Liver (tissue), 7 donors: ENCODE measurements at regions not wholly inside any gene's neighbourhood (a gene's known extent, or its start where the extent isn't known, plus 50 kb on each side); places are given as distances from the start of the nearest gene placed in this dataset.

ENCODE experiments used
- DNase-seq: peaks from one replicate; pipeline ENCODE4 v3.0.0-alpha.2; 2017; ENCODE audit warnings: low spot score
- H3K27ac ChIP-seq, 2 donors: one replicate each; pipeline ENCODE4 v1.7.0; 2013; ENCODE audit warnings: inconsistent platforms in 2 of 2, low read length in 2 of 2, control low read depth in 1 of 2, low read depth in 1 of 2, mild to moderate bottlenecking in 1 of 2
- H3K27me3 ChIP-seq, 4 donors: one replicate each; pipeline versions ENCODE4 v1.6.1 to v1.7.0; 2013; ENCODE audit warnings: low read length in 3 of 4, inconsistent platforms in 1 of 4, mild to moderate bottlenecking in 1 of 4, moderate library complexity in 1 of 4; ENCODE audit not compliant: control insufficient read depth in 4 of 4, insufficient read depth in 4 of 4
- H3K36me3 ChIP-seq, 4 donors: one replicate each; pipeline versions ENCODE4 v1.6.1 to v1.7.0; 2013; ENCODE audit warnings: low read length in 3 of 4, mild to moderate bottlenecking in 3 of 4, low read depth in 1 of 4, moderate library complexity in 1 of 4; ENCODE audit not compliant: control insufficient read depth in 4 of 4, insufficient read depth in 3 of 4
- H3K4me1 ChIP-seq, 4 donors: one replicate each; pipeline versions ENCODE4 v1.6.1 to v1.7.0; 2013; ENCODE audit warnings: low read length in 3 of 4, mild to moderate bottlenecking in 3 of 4, moderate library complexity in 1 of 4; ENCODE audit not compliant: control insufficient read depth in 4 of 4, insufficient read depth in 4 of 4
- H3K4me3 ChIP-seq, 3 donors: one replicate each; pipeline versions ENCODE4 v1.6.1 to v1.7.0; 2013; ENCODE audit warnings: low read length in 3 of 3, control low read depth in 1 of 3, low read depth in 1 of 3, mild to moderate bottlenecking in 1 of 3
- H3K9ac ChIP-seq, 2 donors: one replicate each; pipeline ENCODE4 v1.7.0; 2013; ENCODE audit warnings: low read length in 2 of 2, mild to moderate bottlenecking in 2 of 2, moderate library complexity in 2 of 2, control low read depth in 1 of 2, low read depth in 1 of 2
- H3K9me3 ChIP-seq, 4 donors: one replicate each; pipeline versions ENCODE4 v1.6.1 to v1.7.0; 2013; ENCODE audit warnings: low read length in 3 of 4; ENCODE audit not compliant: control insufficient read depth in 4 of 4
- EGR1 ChIP-seq, 2 donors: IDR thresholded peaks; 2 replicates each; pipeline ENCODE4 v1.6.1; 2016 to 2018; ENCODE audit warnings: antibody characterized with exemption in 2 of 2, low read depth in 2 of 2
- FOXA1 ChIP-seq: IDR thresholded peaks from 2 replicates; pipeline ENCODE4 v1.6.1; 2016; ENCODE audit warnings: antibody characterized with exemption
- FOXA2 ChIP-seq: IDR thresholded peaks from 2 replicates; pipeline ENCODE4 v1.6.1; 2016; ENCODE audit warnings: antibody characterized with exemption
- GABPA ChIP-seq, 2 donors: IDR thresholded peaks in 1 of 2; conservative IDR thresholded peaks in 1 of 2; 2 replicates each; pipeline ENCODE4 v1.6.1; 2016; ENCODE audit warnings: antibody characterized with exemption in 2 of 2, mild to moderate bottlenecking in 1 of 2, moderate library complexity in 1 of 2
- HNF4A ChIP-seq, 2 donors: conservative IDR thresholded peaks; 2 replicates each; pipeline ENCODE4 v1.6.1; 2016; ENCODE audit warnings: antibody characterized with exemption in 2 of 2, mild to moderate bottlenecking in 2 of 2
- HNF4G ChIP-seq: IDR thresholded peaks from 2 replicates; pipeline ENCODE4 v1.6.1; 2016; ENCODE audit warnings: antibody characterized with exemption
- NR2F2 ChIP-seq: IDR thresholded peaks from 2 replicates; pipeline ENCODE4 v1.6.1; 2016; ENCODE audit warnings: antibody characterized with exemption
- RAD21 ChIP-seq, 2 donors: IDR thresholded peaks; 2 replicates each; pipeline ENCODE4 v1.6.1; 2016; ENCODE audit warnings: antibody characterized with exemption in 2 of 2, mild to moderate bottlenecking in 2 of 2
- RXRA ChIP-seq, 2 donors: IDR thresholded peaks; 2 replicates each; pipeline ENCODE4 v1.6.1; 2017 to 2018; ENCODE audit warnings: antibody characterized with exemption in 2 of 2, mild to moderate bottlenecking in 1 of 2
- SP1 ChIP-seq: IDR thresholded peaks from 2 replicates; pipeline ENCODE4 v1.6.1; 2018; ENCODE audit warnings: antibody characterized with exemption, mild to moderate bottlenecking
- YY1 ChIP-seq: IDR thresholded peaks from 2 replicates; pipeline ENCODE4 v1.6.1; 2016; ENCODE audit warnings: antibody characterized with exemption, mild to moderate bottlenecking
- WGBS: extraction: QIAGEN DNeasy Blood & Tissue Kit; methylation state at CpG from one replicate; pipeline ENCODE4 v1.1.7; 2013; 5-methylcytosine and 5-hydroxymethylcytosine counted together
- TF ChIP-seq, protein P1 (sequence below): IDR thresholded peaks from 2 replicates; pipeline ENCODE4 v1.6.1; 2016; ENCODE audit warnings: antibody characterized with exemption, mild to moderate bottlenecking
- TF ChIP-seq, protein P2 (sequence below): IDR thresholded peaks from 2 replicates; pipeline ENCODE4 v1.6.1; 2016; ENCODE audit warnings: antibody characterized with exemption
- TF ChIP-seq, protein P3 (sequence below): IDR thresholded peaks from 2 replicates; pipeline ENCODE4 v1.6.1; 2016; ENCODE audit warnings: antibody characterized with exemption
- TF ChIP-seq, protein P4 (sequence below): IDR thresholded peaks from 2 replicates; pipeline ENCODE4 v1.6.1; 2016; ENCODE audit warnings: antibody characterized with exemption
- donor health status: healthy.
- donor health status: healthy.
- donor health status: healthy.
- donor health status: healthy.

DNA sequence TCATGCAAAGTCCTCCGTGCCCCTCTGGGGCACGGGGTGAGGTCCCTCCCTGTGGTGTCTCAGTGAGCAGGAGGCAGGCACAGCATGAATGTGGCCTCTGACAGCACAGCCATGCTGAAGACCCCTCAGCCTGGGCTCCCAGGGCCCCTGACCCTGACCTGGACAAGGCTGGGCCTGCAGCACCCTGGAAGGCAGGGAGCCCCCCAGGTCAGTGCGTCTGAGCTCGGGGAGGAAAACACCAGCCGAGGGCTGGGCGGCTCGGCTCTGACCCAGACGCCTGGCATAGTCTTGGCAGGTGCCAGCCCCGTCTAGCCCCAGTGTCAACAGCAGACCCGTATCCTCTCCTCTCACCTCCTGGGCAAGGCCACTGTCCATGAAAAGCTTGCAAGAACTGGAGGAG is 1276.6 kb downstream of the BRD1 start:
- DNase-seq: no peak

DNA sequence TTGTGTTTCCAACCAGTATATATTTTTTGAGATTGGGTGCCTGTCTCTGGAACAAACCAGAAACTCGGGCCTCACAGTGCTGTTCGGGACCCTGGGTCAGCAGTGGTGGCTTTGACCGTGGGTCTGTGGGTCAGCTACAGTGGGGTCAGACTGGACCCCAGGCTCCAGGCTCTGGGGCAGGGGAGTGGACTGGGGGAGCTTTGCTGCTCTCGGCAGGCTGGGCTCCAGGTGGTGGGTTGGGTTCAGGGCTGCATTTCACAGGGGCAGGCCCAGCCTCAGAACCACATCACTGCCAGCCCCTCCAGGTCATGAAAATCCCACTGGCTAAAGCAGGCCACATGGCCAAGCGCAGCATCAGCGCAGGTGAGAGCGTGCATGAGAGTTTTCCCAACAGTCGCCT is 1279.3 kb downstream of the BRD1 start:
- H3K9ac ChIP-seq: no peak overlapping the region
- H3K27me3 ChIP-seq: peaks cover 0 to 2% (median 0%) of the 10 kb centered on the region in 4 donors
- WGBS: 84% methylated on average over 8 of the region's 8 CpGs
- DNase-seq: no peak
- H3K4me1 ChIP-seq: no peaks in the 10 kb centered on the region
- TF ChIP-seq RXRA (IDR thresholded peaks at IDR 0.05): no peak
- TF ChIP-seq, protein P1, sequence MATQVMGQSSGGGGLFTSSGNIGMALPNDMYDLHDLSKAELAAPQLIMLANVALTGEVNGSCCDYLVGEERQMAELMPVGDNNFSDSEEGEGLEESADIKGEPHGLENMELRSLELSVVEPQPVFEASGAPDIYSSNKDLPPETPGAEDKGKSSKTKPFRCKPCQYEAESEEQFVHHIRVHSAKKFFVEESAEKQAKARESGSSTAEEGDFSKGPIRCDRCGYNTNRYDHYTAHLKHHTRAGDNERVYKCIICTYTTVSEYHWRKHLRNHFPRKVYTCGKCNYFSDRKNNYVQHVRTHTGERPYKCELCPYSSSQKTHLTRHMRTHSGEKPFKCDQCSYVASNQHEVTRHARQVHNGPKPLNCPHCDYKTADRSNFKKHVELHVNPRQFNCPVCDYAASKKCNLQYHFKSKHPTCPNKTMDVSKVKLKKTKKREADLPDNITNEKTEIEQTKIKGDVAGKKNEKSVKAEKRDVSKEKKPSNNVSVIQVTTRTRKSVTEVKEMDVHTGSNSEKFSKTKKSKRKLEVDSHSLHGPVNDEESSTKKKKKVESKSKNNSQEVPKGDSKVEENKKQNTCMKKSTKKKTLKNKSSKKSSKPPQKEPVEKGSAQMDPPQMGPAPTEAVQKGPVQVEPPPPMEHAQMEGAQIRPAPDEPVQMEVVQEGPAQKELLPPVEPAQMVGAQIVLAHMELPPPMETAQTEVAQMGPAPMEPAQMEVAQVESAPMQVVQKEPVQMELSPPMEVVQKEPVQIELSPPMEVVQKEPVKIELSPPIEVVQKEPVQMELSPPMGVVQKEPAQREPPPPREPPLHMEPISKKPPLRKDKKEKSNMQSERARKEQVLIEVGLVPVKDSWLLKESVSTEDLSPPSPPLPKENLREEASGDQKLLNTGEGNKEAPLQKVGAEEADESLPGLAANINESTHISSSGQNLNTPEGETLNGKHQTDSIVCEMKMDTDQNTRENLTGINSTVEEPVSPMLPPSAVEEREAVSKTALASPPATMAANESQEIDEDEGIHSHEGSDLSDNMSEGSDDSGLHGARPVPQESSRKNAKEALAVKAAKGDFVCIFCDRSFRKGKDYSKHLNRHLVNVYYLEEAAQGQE: no peak
- TF ChIP-seq RAD21 (IDR thresholded peaks at IDR 0.05): no peak
- TF ChIP-seq, protein P2, sequence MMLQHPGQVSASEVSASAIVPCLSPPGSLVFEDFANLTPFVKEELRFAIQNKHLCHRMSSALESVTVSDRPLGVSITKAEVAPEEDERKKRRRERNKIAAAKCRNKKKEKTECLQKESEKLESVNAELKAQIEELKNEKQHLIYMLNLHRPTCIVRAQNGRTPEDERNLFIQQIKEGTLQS: no peak
- no peak for TF ChIP-seq SP1
- no peak for TF ChIP-seq NR2F2
- no peak for TF ChIP-seq YY1
- no peak for TF ChIP-seq GABPA (IDR thresholded peaks at IDR 0.05 in 1 of 2, conservative IDR thresholded peaks at IDR 0.05 in 1 of 2)
- no peak for TF ChIP-seq EGR1 (IDR thresholded peaks at IDR 0.05; ENCODE audit: low read depth in 2 of 2)
- TF ChIP-seq HNF4G: no peak
- TF ChIP-seq, protein P3, sequence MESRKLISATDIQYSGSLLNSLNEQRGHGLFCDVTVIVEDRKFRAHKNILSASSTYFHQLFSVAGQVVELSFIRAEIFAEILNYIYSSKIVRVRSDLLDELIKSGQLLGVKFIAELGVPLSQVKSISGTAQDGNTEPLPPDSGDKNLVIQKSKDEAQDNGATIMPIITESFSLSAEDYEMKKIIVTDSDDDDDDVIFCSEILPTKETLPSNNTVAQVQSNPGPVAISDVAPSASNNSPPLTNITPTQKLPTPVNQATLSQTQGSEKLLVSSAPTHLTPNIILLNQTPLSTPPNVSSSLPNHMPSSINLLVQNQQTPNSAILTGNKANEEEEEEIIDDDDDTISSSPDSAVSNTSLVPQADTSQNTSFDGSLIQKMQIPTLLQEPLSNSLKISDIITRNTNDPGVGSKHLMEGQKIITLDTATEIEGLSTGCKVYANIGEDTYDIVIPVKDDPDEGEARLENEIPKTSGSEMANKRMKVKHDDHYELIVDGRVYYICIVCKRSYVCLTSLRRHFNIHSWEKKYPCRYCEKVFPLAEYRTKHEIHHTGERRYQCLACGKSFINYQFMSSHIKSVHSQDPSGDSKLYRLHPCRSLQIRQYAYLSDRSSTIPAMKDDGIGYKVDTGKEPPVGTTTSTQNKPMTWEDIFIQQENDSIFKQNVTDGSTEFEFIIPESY: no peak
- no peak for TF ChIP-seq HNF4A (conservative IDR thresholded peaks at IDR 0.05)
- no peak for TF ChIP-seq FOXA1
- TF ChIP-seq FOXA2: no peak
- no peak overlapping the region for H3K27ac ChIP-seq
- H3K36me3 ChIP-seq: no peaks in the 10 kb centered on the region
- no peaks in the 10 kb centered on the region for H3K9me3 ChIP-seq
- no peak overlapping the region for H3K4me3 ChIP-seq

More for the DNA sequence above, 1276.6 kb downstream of the BRD1 start:
- no peaks in the 10 kb centered on the region for H3K9me3 ChIP-seq
- no peak overlapping the region for H3K4me3 ChIP-seq
- H3K27me3 ChIP-seq: peaks cover 0 to 2% (median 0%) of the 10 kb centered on the region in 4 donors
- H3K9ac ChIP-seq: no peak overlapping the region
- no peak overlapping the region for H3K27ac ChIP-seq
- H3K36me3 ChIP-seq: no peaks in the 10 kb centered on the region
- 86% methylated on average over 10 of the region's 10 CpGs for WGBS
- H3K4me1 ChIP-seq: no peaks in the 10 kb centered on the region
- TF ChIP-seq, protein P4, sequence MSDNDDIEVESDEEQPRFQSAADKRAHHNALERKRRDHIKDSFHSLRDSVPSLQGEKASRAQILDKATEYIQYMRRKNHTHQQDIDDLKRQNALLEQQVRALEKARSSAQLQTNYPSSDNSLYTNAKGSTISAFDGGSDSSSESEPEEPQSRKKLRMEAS: no peak
- TF ChIP-seq FOXA1: no peak
